NCI-H2081 treated with DMSO at 0.1 percent for 48 hours (cell line): ENCODE measurements at regions not wholly inside any gene's neighbourhood (a gene's known extent, or its start where the extent isn't known, plus 50 kb on each side); places are given as distances from the start of the nearest gene placed in this dataset.
"Not testable (repeated sequence)": the region's sequence is repeated elsewhere in the genome, so short reads cannot be mapped to it uniquely, and the experiment has no call there.

Experiments used
- DNase-seq: peaks from one replicate; lab custom pipeline; 2025; lab: John Stamatoyannopoulos, UW

DNA sequence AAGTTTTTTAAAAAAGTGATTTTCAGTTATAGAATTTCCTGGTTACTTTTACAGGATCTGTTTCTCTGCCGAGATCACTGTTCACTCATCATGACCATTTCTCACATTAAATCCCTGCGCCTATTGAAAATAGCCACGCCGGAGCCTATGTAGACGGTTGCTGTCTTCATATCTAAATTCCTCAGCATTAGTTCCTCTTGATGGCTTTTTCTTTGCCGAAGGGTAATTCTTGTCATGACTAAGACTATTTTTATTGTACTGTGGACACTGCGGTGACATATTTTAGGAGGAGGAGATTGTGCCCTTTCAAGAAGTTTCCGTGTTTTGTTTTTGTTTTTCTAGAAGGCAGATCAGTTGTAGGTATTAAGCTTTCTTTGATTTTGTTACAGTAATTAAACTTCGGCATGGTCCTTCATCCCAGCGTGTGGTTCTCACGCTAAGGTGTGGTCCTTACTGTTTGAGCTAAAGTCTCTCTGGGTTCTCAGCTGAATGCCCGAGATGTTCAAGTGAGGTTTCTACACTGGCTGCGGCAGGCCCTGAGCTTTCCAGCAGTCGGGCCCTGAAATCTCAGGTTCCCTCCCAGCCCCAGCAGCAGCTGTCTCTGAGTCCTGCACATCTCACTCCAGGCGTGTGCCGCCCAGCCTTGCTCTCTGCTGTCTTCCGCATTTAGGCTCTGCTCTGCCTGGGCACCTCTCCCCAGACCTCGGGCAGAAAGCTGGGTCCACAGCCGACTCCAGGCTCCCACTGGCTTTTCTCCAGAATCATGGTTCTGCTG, 1110.5 kb downstream of the TBC1D22A start:
- DNase-seq = no peak

GRCh38 chr22:47865626-47866025, 1103.2 kb downstream of the TBC1D22A start:
- DNase-seq = no peak

DNA sequence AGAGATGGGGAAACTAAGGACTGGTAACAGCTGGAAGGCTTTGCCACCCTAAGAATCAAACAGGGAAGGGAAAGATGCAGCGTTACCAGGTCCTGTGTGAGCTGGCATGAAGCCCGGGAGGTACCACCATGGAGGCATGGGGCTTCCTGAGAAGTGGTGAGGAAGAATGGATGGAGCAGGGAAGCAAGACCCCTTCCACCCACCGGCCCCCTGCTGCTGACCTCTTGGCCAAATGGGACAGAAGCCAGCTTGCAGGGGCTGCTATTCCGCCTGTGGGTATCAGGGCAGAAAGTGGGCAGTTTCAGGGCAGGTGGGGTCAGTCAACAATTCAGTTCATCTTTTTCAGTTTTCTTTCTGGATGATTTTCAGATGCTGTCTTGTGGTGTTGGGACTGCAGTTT, 1099.9 kb downstream of the TBC1D22A start:
- DNase-seq = no peak

DNA sequence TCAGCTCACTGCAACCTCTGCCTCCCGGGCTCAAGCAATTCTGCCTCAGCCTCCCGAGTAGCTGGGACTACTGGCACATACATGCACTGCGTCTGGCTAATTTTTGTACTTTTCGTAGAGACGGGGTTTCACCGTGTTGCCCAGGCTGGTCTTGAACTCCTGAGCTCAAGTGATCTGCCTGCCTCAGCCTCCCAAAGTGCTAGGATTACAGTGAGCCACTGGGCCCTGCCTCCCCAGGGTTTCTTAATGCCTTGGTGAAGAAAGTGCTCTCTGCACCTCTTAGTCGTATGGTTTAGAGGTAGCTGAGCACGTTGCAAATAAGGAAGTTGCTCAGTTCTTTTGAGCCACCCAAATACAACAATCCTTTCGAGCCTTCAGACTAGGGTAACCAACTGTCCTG, 1098.5 kb downstream of the TBC1D22A start:
- DNase-seq = not testable (repeated sequence)

DNA sequence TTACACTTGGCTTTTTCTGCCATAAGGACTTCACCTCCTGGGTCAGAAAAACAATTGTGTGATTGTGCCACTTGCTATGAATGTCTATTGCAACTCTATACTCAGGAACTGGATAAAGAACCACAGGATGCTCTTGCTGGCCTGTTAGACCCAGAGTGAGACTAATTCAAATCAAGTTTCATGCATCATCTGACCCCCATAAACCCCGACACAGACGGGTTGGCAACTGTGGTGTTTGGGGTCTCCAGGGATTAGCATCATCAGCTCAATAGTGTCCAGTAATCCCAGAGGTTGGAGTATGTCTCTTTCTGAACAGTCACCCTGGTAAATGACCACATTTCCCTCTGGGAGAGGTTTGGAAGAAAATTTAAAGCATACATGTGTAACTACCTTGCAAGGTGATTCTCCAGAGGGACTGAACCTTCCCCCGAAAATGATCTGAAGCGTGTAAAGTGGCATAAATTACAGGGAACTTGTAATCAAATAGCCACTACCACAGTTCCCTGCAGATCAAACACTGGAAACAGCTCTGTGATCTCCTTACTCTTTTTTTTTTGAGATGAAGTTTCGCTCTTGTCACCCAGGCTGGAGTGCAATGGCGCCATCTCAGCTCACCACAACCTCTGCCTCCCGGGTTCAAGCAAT, 1097.6 kb downstream of the TBC1D22A start:
- DNase-seq = no peak

GRCh38 chr22:47858773-47859306, 1096.4 kb downstream of the TBC1D22A start:
- no peak for DNase-seq

- no peak for DNase-seq
These were observed 1092.2 kb downstream of the TBC1D22A start for GRCh38 chr22:47854680-47855079.

GRCh38 chr22:47854251-47854650, 1091.8 kb downstream of the TBC1D22A start:
- DNase-seq = no peak

DNA sequence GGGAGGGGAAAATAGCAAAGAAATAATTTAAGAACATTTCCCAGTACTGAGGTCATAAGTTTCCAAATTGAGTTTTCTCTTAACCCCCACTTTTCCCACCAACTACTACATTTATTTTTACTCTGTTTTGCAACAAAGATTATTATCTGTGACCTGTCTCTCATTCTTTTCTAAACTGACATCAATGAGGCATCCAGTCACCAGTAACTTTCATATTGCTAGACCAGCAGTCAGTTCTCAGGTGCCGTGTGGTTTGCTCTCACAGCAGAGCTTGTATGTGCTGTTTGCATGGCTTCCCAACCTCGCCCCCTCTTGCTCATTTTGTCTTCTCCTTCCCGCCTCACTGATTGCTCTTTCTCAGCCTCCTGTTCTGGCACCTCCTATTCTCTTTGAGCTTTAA, 1091.3 kb downstream of the TBC1D22A start:
- no peak for DNase-seq

DNA sequence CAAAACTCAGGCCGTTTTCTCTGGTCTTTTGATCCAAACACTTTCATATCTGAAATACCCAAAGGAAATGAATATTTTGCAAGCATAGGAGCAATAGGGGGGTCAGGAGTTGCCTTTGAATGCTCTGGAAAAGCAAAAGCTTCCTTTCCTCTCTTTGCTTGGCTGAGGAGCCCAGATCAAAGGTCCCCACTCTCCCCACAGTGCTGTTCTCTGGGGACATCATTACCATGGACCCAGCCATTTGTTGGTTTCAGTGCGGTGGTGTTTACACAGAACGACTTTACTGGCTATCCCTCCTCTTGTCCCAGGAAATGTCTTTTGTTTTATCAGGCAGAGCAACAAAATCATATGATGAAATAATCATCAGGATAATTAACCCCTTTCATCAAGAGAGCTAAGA, 1089.1 kb downstream of the TBC1D22A start:
- DNase-seq = no peak

- no peak for DNase-seq
These were observed 1088.2 kb downstream of the TBC1D22A start for GRCh38 chr22:47850644-47851151.

GRCh38 chr22:47849576-47849975, 1087.1 kb downstream of the TBC1D22A start:
- DNase-seq = no peak

GRCh38 chr22:47848184-47848920, 1085.9 kb downstream of the TBC1D22A start:
- DNase-seq = no peak

GRCh38 chr22:47847131-47847890, 1084.9 kb downstream of the TBC1D22A start:
- DNase-seq = no peak

DNA sequence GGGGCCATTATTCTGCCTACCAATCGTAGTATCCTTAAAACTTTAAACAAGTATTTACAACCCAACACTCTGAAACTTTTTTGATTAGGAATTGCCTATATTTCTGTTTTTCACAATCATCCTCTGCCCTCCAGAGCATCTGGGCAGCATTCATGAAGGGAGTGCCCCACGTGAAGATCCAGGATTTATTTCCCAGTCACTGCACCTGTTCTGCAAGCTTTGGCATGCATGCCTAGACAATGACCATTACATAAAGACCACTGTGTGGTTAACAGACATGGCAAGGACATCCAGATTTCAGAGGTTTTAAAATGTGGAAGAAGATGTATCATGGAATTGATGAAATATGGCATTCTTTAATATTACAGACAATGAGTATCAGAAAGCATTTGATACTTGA, 1083.8 kb downstream of the TBC1D22A start:
- no peak for DNase-seq

- DNase-seq = no peak
These were observed 1079.7 kb downstream of the TBC1D22A start for GRCh38 chr22:47842119-47842518.

DNA sequence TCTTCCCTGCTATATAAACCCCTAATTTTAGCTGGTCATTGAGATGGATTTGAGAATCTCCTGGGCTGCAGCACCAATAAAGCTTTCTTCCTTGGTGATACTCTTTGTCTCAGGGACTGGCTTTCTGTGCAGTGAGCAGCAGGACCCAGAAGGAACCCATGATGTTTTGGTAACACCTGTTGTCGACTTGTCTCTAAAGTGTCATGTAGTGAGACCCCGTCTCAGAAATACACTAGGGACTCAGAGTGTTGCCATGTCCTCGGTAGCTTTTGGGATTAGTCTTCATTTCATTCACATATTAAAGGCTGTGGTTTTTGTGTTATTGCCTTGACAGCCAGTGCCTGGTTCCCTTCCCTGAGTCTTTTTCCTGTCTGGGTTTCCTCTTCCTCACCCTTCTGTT, 1078.7 kb downstream of the TBC1D22A start:
- DNase-seq = no peak

GRCh38 chr22:47839595-47840227, 1077.3 kb downstream of the TBC1D22A start:
- DNase-seq = no peak

DNA sequence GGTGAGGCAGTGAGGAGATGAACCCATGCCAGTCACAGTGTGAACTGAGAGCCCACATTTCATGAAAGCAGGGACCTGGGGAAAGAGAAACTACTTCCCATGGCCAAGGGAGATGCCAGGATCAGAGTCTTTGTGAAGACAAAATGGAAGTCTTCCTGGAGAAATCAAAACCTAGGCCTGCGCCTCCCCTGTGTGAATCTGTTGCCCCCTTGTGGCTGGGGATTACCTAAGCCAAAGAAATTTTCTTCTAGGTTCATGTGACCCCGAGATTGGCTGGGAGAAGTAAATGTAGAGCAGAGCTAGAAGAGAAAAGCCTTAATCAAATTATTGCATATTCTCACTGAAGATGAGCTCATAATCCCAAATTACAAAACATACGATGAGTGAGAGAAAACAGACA, 1075.3 kb downstream of the TBC1D22A start:
- DNase-seq = no peak

DNA sequence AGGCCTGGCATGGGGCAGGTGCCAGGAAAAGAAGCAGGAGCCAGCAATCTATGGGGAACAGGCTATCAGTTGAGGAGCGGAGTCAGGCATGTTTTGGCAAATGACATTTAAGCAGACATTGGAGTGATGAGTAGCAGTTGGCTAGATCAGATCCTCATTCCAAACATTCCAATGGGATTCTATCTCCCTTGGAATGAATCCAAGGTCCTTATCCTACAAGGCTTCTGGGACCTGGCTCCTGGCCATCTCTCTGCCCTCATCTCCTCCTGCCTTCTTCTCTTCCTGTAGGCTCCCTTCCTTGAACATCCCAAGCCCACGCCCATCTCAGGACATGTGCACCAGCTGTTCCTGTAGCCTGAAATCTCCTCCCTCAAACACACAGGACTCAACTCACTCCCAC, 1074.5 kb downstream of the TBC1D22A start:
- DNase-seq = no peak

GRCh38 chr22:47835726-47836125, 1073.3 kb downstream of the TBC1D22A start:
- DNase-seq = no peak
